Stomach (tissue), 8 donors: ENCODE measurements at regions not wholly inside any gene's neighbourhood (a gene's known extent, or its start where the extent isn't known, plus 50 kb on each side); places are given as distances from the start of the nearest gene placed in this dataset.

Experiments used
- DNase-seq, 2 donors: peaks; one replicate each; pipeline versions ENCODE4 v3.0.0 to v3.0.0-alpha.2; 2013 to 2019
- H3K27ac ChIP-seq, 5 donors: fragments of 200-600 bp in 4 of 5; sonication (generic) in 4 of 5; one replicate each; pipeline ENCODE4 v1.5.1; 2013 to 2019; ENCODE audit warnings: mild to moderate bottlenecking in 1 of 5, moderate library complexity in 1 of 5
- H3K27me3 ChIP-seq, 3 donors: fragments of 200-600 bp; sonication (generic); one replicate each; pipeline ENCODE4 v1.5.1; 2017 to 2019; ENCODE audit warnings: mixed run types in 1 of 3
- H3K36me3 ChIP-seq, 4 donors: fragments of 200-600 bp; sonication (generic); 1 replicate in 3 of 4; 2 replicates in 1 of 4; pipeline ENCODE4 v1.5.1; 2016 to 2019
- H3K4me1 ChIP-seq, 4 donors: fragments of 200-600 bp; sonication (generic); one replicate each; pipeline ENCODE4 v1.5.1; 2016 to 2019
- H3K4me3 ChIP-seq, 4 donors: fragments of 200-600 bp; sonication (generic) in 3 of 4; one replicate each; pipeline ENCODE4 v1.5.1; 2016 to 2019; ENCODE audit warnings: mild to moderate bottlenecking in 1 of 4
- H3K9me3 ChIP-seq, 4 donors: fragments of 200-600 bp; sonication (generic); one replicate each; pipeline ENCODE4 v1.5.1; 2016 to 2019
- CTCF ChIP-seq, 7 experiments: fragments of 450-650 bp in 4 of 7; fragments of 200-600 bp in 3 of 7; sonication (generic) in 3 of 7; IDR thresholded peaks; one replicate each; pipeline ENCODE4 v1.5.1; 2016 to 2019; ENCODE audit warnings: antibody characterized with exemption in 7 of 7, control low read depth in 2 of 7, mild to moderate bottlenecking in 1 of 7
- EP300 ChIP-seq: sonication (generic); formaldehyde crosslinking; IDR thresholded peaks from one replicate; pipeline ENCODE4 v1.6.1; 2017; ENCODE audit warnings: antibody characterized with exemption
- POLR2A ChIP-seq, 4 donors: fragments of 450-650 bp; IDR thresholded peaks; one replicate each; pipeline ENCODE4 v1.6.1; 2016; ENCODE audit warnings: antibody characterized with exemption in 4 of 4, control low read depth in 2 of 4, mild to moderate bottlenecking in 1 of 4, moderate library complexity in 1 of 4
- POLR2AphosphoS5 ChIP-seq, 3 donors: sonication (generic); formaldehyde crosslinking; IDR thresholded peaks; one replicate each; pipeline ENCODE4 v1.6.1; 2016; ENCODE audit warnings: antibody characterized with exemption in 3 of 3
- WGBS, 5 donors: extraction: QIAGEN DNeasy Blood & Tissue Kit in 3 of 5; methylation state at CpG; one replicate each; pipeline versions ENCODE4 v1.1.5 to v1.1.7; 2013 to 2018; 5-methylcytosine and 5-hydroxymethylcytosine counted together
- intact Hi-C: fragments of 100-400 bp; cut with DNase I; formaldehyde crosslinking; loops from one replicate; pipeline ENCODE4 v1.15.1; 2023; ENCODE audit warnings: low total_unique reads
- donor health status: healthy with polysubstance abuse.
- donor health status: Bipolar disorder and iron deficiency.
- donor health status: healthy.

DNA sequence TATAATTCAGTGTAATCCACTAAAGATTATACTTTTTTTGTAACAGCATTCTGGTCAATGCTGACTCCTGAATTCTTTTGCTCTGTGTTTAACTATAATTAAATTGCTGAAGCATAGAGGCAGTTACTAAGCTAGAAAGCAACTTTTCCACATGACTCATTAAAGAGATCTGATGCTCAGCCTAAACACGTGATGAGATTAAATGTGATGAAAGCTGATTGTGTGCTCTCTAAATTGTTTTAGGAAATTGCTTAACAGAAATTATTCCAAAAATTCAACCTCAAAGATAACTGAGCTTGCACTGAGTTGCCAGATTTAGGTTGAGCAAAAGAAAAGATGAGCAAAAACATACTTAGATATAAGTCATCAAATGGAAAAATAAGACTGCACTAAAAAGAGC lies 1033.6 kb downstream of the FAM181B start:
- Histone ChIP-seq H3K27ac (no peak overlapping the region), H3K4me3 (no peak overlapping the region), H3K27me3 (no peaks in the 10 kb centered on the region), H3K9me3 (peaks cover 2 to 46% (median 23%) of the 10 kb centered on the region in 4 donors), H3K36me3 (no peaks in the 10 kb centered on the region), H3K4me1 (no peaks in the 10 kb centered on the region)
- no peak for TF ChIP-seq POLR2A (IDR thresholded peaks at IDR 0.05)
- no peak for TF ChIP-seq CTCF (IDR thresholded peaks at IDR 0.05)
- TF ChIP-seq POLR2AphosphoS5 (IDR thresholded peaks at IDR 0.05) = no peak
- TF ChIP-seq EP300 = no peak
- intact Hi-C loops = no loop called here
- DNase-seq = no peak
- WGBS, 5 donors = 74 to 83% (median 77%) methylated on average over 1 of the region's 1 CpG

GRCh38 chr11:81687057-81687456 lies 1046.6 kb downstream of the FAM181B start:
- Histone ChIP-seq H3K27ac (no peak overlapping the region), H3K4me3 (no peak overlapping the region), H3K36me3 (no peaks in the 10 kb centered on the region), H3K9me3 (no peaks in the 10 kb centered on the region), H3K27me3 (no peaks in the 10 kb centered on the region), H3K4me1 (no peaks in the 10 kb centered on the region)
- 93 to 98% (median 96%) methylated on average over 2 of the region's 2 CpGs for WGBS, 5 donors
- intact Hi-C loops = no loop called here
- no peak for DNase-seq
- TF ChIP-seq POLR2A (IDR thresholded peaks at IDR 0.05) (no peak), POLR2AphosphoS5 (IDR thresholded peaks at IDR 0.05) (no peak), EP300 (no peak), CTCF (IDR thresholded peaks at IDR 0.05) (no peak)

DNA sequence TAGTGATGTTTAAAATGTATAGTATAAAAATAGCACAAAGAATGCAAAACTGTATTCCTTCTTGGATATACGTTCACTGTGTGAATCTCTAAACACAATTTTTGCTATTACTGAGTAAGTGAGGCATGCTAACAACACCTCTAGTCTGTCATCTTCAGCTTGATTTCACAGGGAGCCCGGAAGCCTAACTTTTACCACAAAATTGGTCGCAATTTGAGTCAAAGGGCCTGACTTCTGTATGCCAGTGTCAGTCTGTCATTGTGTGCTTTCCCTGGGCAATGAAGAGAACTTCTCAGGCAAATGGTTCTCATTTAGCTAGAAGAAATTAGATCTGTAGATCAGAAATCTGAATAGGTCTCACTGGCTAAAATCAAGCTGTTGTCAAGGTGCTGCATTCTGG lies 1059.5 kb downstream of the FAM181B start:
- H3K27me3 ChIP-seq = no peaks in the 10 kb centered on the region
- no peak overlapping the region for H3K27ac ChIP-seq
- 64 to 76% (median 66%) methylated on average over 3 of the region's 3 CpGs for WGBS, 5 donors
- no peaks in the 10 kb centered on the region for H3K4me1 ChIP-seq
- peaks cover 0 to 5% (median 3%) of the 10 kb centered on the region in 4 donors for H3K9me3 ChIP-seq
- H3K36me3 ChIP-seq = no peaks in the 10 kb centered on the region
- H3K4me3 ChIP-seq = no peak overlapping the region
- DNase-seq = no peak
- TF ChIP-seq POLR2A (IDR thresholded peaks at IDR 0.05) (no peak), EP300 (no peak), CTCF (IDR thresholded peaks at IDR 0.05) (no peak), POLR2AphosphoS5 (IDR thresholded peaks at IDR 0.05) (no peak)
- intact Hi-C loops = no loop called here

DNA sequence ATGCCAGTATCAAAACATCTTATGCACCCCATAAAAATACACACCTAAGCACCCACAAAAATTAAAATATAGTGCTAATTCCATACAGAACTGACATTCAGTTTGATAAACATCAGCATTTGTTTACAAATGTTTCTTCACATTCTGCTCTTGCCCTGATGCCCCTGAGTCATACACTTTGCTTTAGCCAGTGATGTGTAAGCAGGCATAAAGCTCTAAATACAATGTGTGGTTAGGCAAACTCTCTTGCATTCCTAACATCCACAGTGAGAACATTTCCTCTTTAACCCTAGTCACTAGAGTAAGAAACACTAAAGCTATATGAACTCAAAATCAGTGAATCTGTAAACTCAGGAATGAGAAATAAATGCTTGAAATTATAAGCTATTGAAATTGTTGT lies 1060.7 kb downstream of the FAM181B start:
- TF ChIP-seq EP300 (no peak), POLR2AphosphoS5 (IDR thresholded peaks at IDR 0.05) (no peak), POLR2A (IDR thresholded peaks at IDR 0.05) (no peak), CTCF (IDR thresholded peaks at IDR 0.05) (no peak)
- no peaks in the 10 kb centered on the region for H3K27me3 ChIP-seq
- H3K27ac ChIP-seq = no peak overlapping the region
- H3K4me3 ChIP-seq = no peak overlapping the region
- DNase-seq = no peak
- H3K36me3 ChIP-seq = no peaks in the 10 kb centered on the region
- H3K9me3 ChIP-seq = peaks cover 0 to 5% (median 3%) of the 10 kb centered on the region in 4 donors
- no peaks in the 10 kb centered on the region for H3K4me1 ChIP-seq
- intact Hi-C loops = no loop called here
